ENCODE measurements at regions not wholly inside any gene's neighbourhood (a gene's known extent, or its start where the extent isn't known, plus 50 kb on each side); places are given as distances from the start of the nearest gene placed in this dataset.

- ChIA-PET CTCF (no interaction called here), POLR2A (no interaction called here)
- no peak overlapping the region for H3K4me3 ChIP-seq (ENCODE audit: low read depth, low read length)
- peak; percentile 7 for DNase-seq (ENCODE audit: low read depth)
- peaks cover 1% of the 10 kb centered on the region; the same call in 1 of the 2 replicates for H3K27me3 ChIP-seq (ENCODE audit: control insufficient read depth, insufficient read depth, low read length)
- TF ChIP-seq, protein P1, sequence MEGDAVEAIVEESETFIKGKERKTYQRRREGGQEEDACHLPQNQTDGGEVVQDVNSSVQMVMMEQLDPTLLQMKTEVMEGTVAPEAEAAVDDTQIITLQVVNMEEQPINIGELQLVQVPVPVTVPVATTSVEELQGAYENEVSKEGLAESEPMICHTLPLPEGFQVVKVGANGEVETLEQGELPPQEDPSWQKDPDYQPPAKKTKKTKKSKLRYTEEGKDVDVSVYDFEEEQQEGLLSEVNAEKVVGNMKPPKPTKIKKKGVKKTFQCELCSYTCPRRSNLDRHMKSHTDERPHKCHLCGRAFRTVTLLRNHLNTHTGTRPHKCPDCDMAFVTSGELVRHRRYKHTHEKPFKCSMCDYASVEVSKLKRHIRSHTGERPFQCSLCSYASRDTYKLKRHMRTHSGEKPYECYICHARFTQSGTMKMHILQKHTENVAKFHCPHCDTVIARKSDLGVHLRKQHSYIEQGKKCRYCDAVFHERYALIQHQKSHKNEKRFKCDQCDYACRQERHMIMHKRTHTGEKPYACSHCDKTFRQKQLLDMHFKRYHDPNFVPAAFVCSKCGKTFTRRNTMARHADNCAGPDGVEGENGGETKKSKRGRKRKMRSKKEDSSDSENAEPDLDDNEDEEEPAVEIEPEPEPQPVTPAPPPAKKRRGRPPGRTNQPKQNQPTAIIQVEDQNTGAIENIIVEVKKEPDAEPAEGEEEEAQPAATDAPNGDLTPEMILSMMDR (IDR thresholded peaks at IDR 0.05; ENCODE audit: insufficient read depth, low read depth, low read length) = no peak
- no peaks in the 10 kb centered on the region for H3K36me3 ChIP-seq (ENCODE audit: control insufficient read depth, insufficient read depth, low read length)
Measured at GRCh38 chr5:123881759-123882244, 369.8 kb downstream of the CSNK1G3 start.

- no peak overlapping the region for H3K4me3 ChIP-seq (ENCODE audit: low read depth, low read length)
- H3K36me3 ChIP-seq (ENCODE audit: control insufficient read depth, insufficient read depth, low read length) = no peaks in the 10 kb centered on the region
- CTCF ChIA-PET = no interaction called here
- DNase-seq (ENCODE audit: low read depth) = no peak
- TF ChIP-seq, protein P1 (IDR thresholded peaks at IDR 0.05; ENCODE audit: insufficient read depth, low read depth, low read length) = no peak
- H3K27me3 ChIP-seq (ENCODE audit: control insufficient read depth, insufficient read depth, low read length) = peaks cover 1% of the 10 kb centered on the region; the same call in 1 of the 2 replicates
- POLR2A ChIA-PET = no interaction called here
Measured at GRCh38 chr5:123880875-123881274, 368.9 kb downstream of the CSNK1G3 start.

DNA sequence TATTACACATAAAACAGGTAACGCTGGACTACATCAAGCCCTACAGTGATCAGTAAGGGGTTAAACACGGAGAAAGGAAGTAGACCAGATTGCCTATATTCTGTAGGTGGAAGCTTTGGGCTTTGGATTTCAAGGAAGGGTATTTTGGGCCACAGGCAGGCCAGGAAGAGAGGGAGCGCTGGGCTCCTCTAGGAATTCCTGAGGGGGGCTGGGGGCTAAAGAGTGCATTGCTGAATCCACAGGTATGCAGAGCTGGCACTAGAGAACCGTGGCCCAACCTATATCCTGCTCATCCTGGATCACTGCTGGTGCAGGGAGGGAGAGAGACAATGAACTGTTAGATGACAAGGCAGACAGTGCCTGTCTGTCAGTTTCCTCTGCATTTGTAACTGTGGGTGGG is 367.1 kb downstream of the CSNK1G3 start:
- ChIA-PET POLR2A (no interaction called here), CTCF (no interaction called here)
- H3K27me3 ChIP-seq (ENCODE audit: control insufficient read depth, insufficient read depth, low read length) = peaks cover 1% of the 10 kb centered on the region; the same call in 1 of the 2 replicates
- no peaks in the 10 kb centered on the region for H3K36me3 ChIP-seq (ENCODE audit: control insufficient read depth, insufficient read depth, low read length)
- no peak for DNase-seq (ENCODE audit: low read depth)
- H3K4me3 ChIP-seq (ENCODE audit: low read depth, low read length) = no peak overlapping the region
- TF ChIP-seq, protein P1 (IDR thresholded peaks at IDR 0.05; ENCODE audit: insufficient read depth, low read depth, low read length) = no peak

GRCh38 chr5:123876276-123876790 is 364.4 kb downstream of the CSNK1G3 start:
- no peak for DNase-seq (ENCODE audit: low read depth)
- POLR2A ChIA-PET = no interaction called here
- H3K36me3 ChIP-seq (ENCODE audit: control insufficient read depth, insufficient read depth, low read length) = no peaks in the 10 kb centered on the region
- TF ChIP-seq, protein P1 (IDR thresholded peaks at IDR 0.05; ENCODE audit: insufficient read depth, low read depth, low read length) = no peak
- peaks cover 1% of the 10 kb centered on the region; the same call in 1 of the 2 replicates for H3K27me3 ChIP-seq (ENCODE audit: control insufficient read depth, insufficient read depth, low read length)
- no peak overlapping the region for H3K4me3 ChIP-seq (ENCODE audit: low read depth, low read length)
- CTCF ChIA-PET = interaction anchor here (1.7 kb wide), 1 partner anchor 8 kb away, joined by 5 read pairs; no protein-coding TSS in a partner anchor

GRCh38 chr5:123875561-123876275 is 363.7 kb downstream of the CSNK1G3 start:
- POLR2A ChIA-PET = no interaction called here
- TF ChIP-seq, protein P1 (IDR thresholded peaks at IDR 0.05; ENCODE audit: insufficient read depth, low read depth, low read length) = no peak
- no peaks in the 10 kb centered on the region for H3K36me3 ChIP-seq (ENCODE audit: control insufficient read depth, insufficient read depth, low read length)
- H3K4me3 ChIP-seq (ENCODE audit: low read depth, low read length) = no peak overlapping the region
- CTCF ChIA-PET = no interaction called here
- H3K27me3 ChIP-seq (ENCODE audit: control insufficient read depth, insufficient read depth, low read length) = peaks cover 1% of the 10 kb centered on the region; the same call in 1 of the 2 replicates
- no peak for DNase-seq (ENCODE audit: low read depth)
